ENCODE measurements at regions not wholly inside any gene's neighbourhood (a gene's known extent, or its start where the extent isn't known, plus 50 kb on each side); places are given as distances from the start of the nearest gene placed in this dataset.

GRCh38 chr20:58592076-58592695, 58.9 kb upstream of the STX16 start:
- ATAC-seq (no peak), DNase-seq (no peak)
- intact Hi-C loops (cut with DNase I), result no loop called here
- no peaks in the 10 kb centered on the region for H3K9me3 ChIP-seq
- no peaks in the 10 kb centered on the region for H3K4me1 ChIP-seq
- no peaks in the 10 kb centered on the region for H3K27me3 ChIP-seq
- TF ChIP-seq POLR2A (IDR thresholded peaks at IDR 0.05), result no peak
- no peak for TF ChIP-seq CTCF (IDR thresholded peaks at IDR 0.05)
- H3K36me3 ChIP-seq, result no peaks in the 10 kb centered on the region
- H3K27ac ChIP-seq, result no peak overlapping the region
- H3K4me3 ChIP-seq, result no peak overlapping the region
- WGBS (ENCODE audit: insufficient coverage, low coverage, low lambda C conversion rate, missing lambda C conversion rate), result 68% methylated on average over 10 of the region's 13 CpGs

- no peaks in the 10 kb centered on the region for H3K4me1 ChIP-seq
- no peaks in the 10 kb centered on the region for H3K36me3 ChIP-seq
- WGBS (ENCODE audit: insufficient coverage, low coverage, low lambda C conversion rate, missing lambda C conversion rate), result 57% methylated on average over 8 of the region's 12 CpGs
- DNase-seq, result no peak
- ATAC-seq, result no peak
- no peak overlapping the region for H3K4me3 ChIP-seq
- no peaks in the 10 kb centered on the region for H3K27me3 ChIP-seq
- TF ChIP-seq POLR2A (IDR thresholded peaks at IDR 0.05) (no peak), CTCF (IDR thresholded peaks at IDR 0.05) (no peak)
- no peaks in the 10 kb centered on the region for H3K9me3 ChIP-seq
- intact Hi-C loops (cut with DNase I), result no loop called here
- no peak overlapping the region for H3K27ac ChIP-seq
These were observed 60.2 kb upstream of the STX16 start for GRCh38 chr20:58590679-58591473.

GRCh38 chr20:58587467-58587866, 63.6 kb upstream of the STX16 start:
- H3K27ac ChIP-seq, result no peak overlapping the region
- no peaks in the 10 kb centered on the region for H3K27me3 ChIP-seq
- ATAC-seq (no peak), DNase-seq (no peak)
- intact Hi-C loops (cut with DNase I), result no loop called here
- H3K36me3 ChIP-seq, result no peaks in the 10 kb centered on the region
- WGBS (ENCODE audit: insufficient coverage, low coverage, low lambda C conversion rate, missing lambda C conversion rate), result 61% methylated on average over 7 of the region's 9 CpGs
- H3K4me3 ChIP-seq, result no peak overlapping the region
- no peaks in the 10 kb centered on the region for H3K9me3 ChIP-seq
- no peaks in the 10 kb centered on the region for H3K4me1 ChIP-seq
- TF ChIP-seq CTCF (IDR thresholded peaks at IDR 0.05), result no peak
- TF ChIP-seq POLR2A (IDR thresholded peaks at IDR 0.05), result no peak

GRCh38 chr20:58586565-58587093, 64.5 kb upstream of the STX16 start:
- intact Hi-C loops (cut with DNase I), result no loop called here
- no peak overlapping the region for H3K27ac ChIP-seq
- 43% methylated on average over 4 of the region's 6 CpGs for WGBS (ENCODE audit: insufficient coverage, low coverage, low lambda C conversion rate, missing lambda C conversion rate)

More at GRCh38 chr20:58586565-58587093, 64.5 kb upstream of the STX16 start:
- Histone ChIP-seq H3K4me3 (no peak overlapping the region), H3K4me1 (no peaks in the 10 kb centered on the region), H3K27me3 (no peaks in the 10 kb centered on the region), H3K36me3 (no peaks in the 10 kb centered on the region), H3K9me3 (no peaks in the 10 kb centered on the region)
- DNase-seq (no peak), ATAC-seq (no peak)
- TF ChIP-seq POLR2A (IDR thresholded peaks at IDR 0.05) (no peak), CTCF (IDR thresholded peaks at IDR 0.05) (no peak)
